Memory B cell (primary cell): ENCODE measurements at regions not wholly inside any gene's neighbourhood (a gene's known extent, or its start where the extent isn't known, plus 50 kb on each side); places are given as distances from the start of the nearest gene placed in this dataset.
"Not testable (repeated sequence)": the region's sequence is repeated elsewhere in the genome, so short reads cannot be mapped to it uniquely, and the experiment has no call there.

Experiments used
- ATAC-seq: fragments of 150-1000 bp; cut with Tn5 transposase; 2 replicates; pipeline ENCODE4 v1.10.0; 2021; ENCODE audit warnings: low read depth, mild to moderate bottlenecking, moderate library complexity
- DNase-seq, 2 donors: peaks; one replicate each; pipeline ENCODE4 v3.0.0; 2022; ENCODE audit warnings: low spot score in 2 of 2
- H3K27ac Mint-ChIP-seq: one replicate; pipeline ENCODE4 v1.8.0; 2022; ENCODE audit warnings: mild to moderate bottlenecking, moderate library complexity, mixed read lengths
- H3K27me3 Mint-ChIP-seq: one replicate; pipeline ENCODE4 v1.8.0; 2022; ENCODE audit warnings: mixed read lengths
- H3K36me3 Mint-ChIP-seq: one replicate; pipeline ENCODE4 v1.8.0; 2022; ENCODE audit warnings: mild to moderate bottlenecking, mixed read lengths
- H3K4me1 Mint-ChIP-seq: one replicate; pipeline ENCODE4 v1.8.0; 2022; ENCODE audit warnings: mixed read lengths
- H3K4me3 Mint-ChIP-seq: one replicate; pipeline ENCODE4 v1.8.0; 2022; ENCODE audit warnings: mild to moderate bottlenecking, moderate library complexity, mixed read lengths
- H3K9me3 Mint-ChIP-seq: one replicate; pipeline ENCODE4 v1.8.0; 2022; ENCODE audit warnings: mixed read lengths

GRCh38 chr4:85018983-85019382 is 52.5 kb upstream of the WDFY3 start:
- Mint-ChIP-seq H3K9me3 (peaks cover 9% of the 10 kb centered on the region), H3K36me3 (peaks cover 2% of the 10 kb centered on the region), H3K4me1 (no peaks in the 10 kb centered on the region), H3K27me3 (peaks cover 6% of the 10 kb centered on the region), H3K27ac (no peak overlapping the region), H3K4me3 (no peak overlapping the region)
- ATAC-seq (no peak), DNase-seq (no peak)

GRCh38 chr4:85019411-85019810 is 52.9 kb upstream of the WDFY3 start:
- H3K27ac Mint-ChIP-seq, result no peak overlapping the region
- ATAC-seq (no peak), DNase-seq (no peak)
- H3K9me3 Mint-ChIP-seq, result peaks cover 9% of the 10 kb centered on the region
- no peaks in the 10 kb centered on the region for H3K4me1 Mint-ChIP-seq
- H3K4me3 Mint-ChIP-seq, result no peak overlapping the region
- peaks cover 2% of the 10 kb centered on the region for H3K36me3 Mint-ChIP-seq
- peaks cover 6% of the 10 kb centered on the region for H3K27me3 Mint-ChIP-seq

GRCh38 chr4:85024671-85025070 is 58.2 kb upstream of the WDFY3 start:
- Mint-ChIP-seq H3K27me3 (peaks cover 3% of the 10 kb centered on the region), H3K9me3 (peaks cover 5% of the 10 kb centered on the region), H3K4me3 (no peak overlapping the region), H3K27ac (no peak overlapping the region), H3K4me1 (no peaks in the 10 kb centered on the region), H3K36me3 (no peaks in the 10 kb centered on the region)
- no peak for ATAC-seq
- no peak for DNase-seq

- peaks cover 5% of the 10 kb centered on the region for H3K9me3 Mint-ChIP-seq
- no peak overlapping the region for H3K27ac Mint-ChIP-seq
- ATAC-seq (no peak), DNase-seq (no peak)
- H3K4me1 Mint-ChIP-seq, result no peaks in the 10 kb centered on the region
- no peaks in the 10 kb centered on the region for H3K27me3 Mint-ChIP-seq
- H3K36me3 Mint-ChIP-seq, result no peaks in the 10 kb centered on the region
- no peak overlapping the region for H3K4me3 Mint-ChIP-seq
Measured at GRCh38 chr4:85028910-85029309, 62.4 kb upstream of the WDFY3 start.

GRCh38 chr4:85029453-85029852 is 63.0 kb upstream of the WDFY3 start:
- Mint-ChIP-seq H3K4me1 (no peaks in the 10 kb centered on the region), H3K9me3 (peaks cover 9% of the 10 kb centered on the region), H3K27ac (no peak overlapping the region), H3K4me3 (no peak overlapping the region), H3K36me3 (no peaks in the 10 kb centered on the region), H3K27me3 (no peaks in the 10 kb centered on the region)
- DNase-seq (no peak), ATAC-seq (no peak)

- Mint-ChIP-seq H3K27ac (no peak overlapping the region), H3K9me3 (peaks cover 10% of the 10 kb centered on the region), H3K36me3 (no peaks in the 10 kb centered on the region), H3K27me3 (no peaks in the 10 kb centered on the region), H3K4me1 (no peaks in the 10 kb centered on the region), H3K4me3 (no peak overlapping the region)
- DNase-seq, result no peak
- no peak for ATAC-seq
Measured at GRCh38 chr4:85030156-85030555, 63.7 kb upstream of the WDFY3 start.

- DNase-seq, H3K4me3 Mint-ChIP-seq, H3K27ac Mint-ChIP-seq, H3K27me3 Mint-ChIP-seq, H3K4me1 Mint-ChIP-seq, H3K9me3 Mint-ChIP-seq, ATAC-seq, H3K36me3 Mint-ChIP-seq: not testable (repeated sequence)
Measured at GRCh38 chr4:85033838-85034237, 67.3 kb upstream of the WDFY3 start.

GRCh38 chr4:85039526-85039925 is 73.0 kb upstream of the WDFY3 start:
- H3K9me3 Mint-ChIP-seq, result peaks cover under 1% of the 10 kb centered on the region
- no peaks in the 10 kb centered on the region for H3K4me1 Mint-ChIP-seq
- DNase-seq, result no peak
- no peak for ATAC-seq
- peaks cover 9% of the 10 kb centered on the region for H3K27me3 Mint-ChIP-seq
- no peak overlapping the region for H3K4me3 Mint-ChIP-seq
- H3K27ac Mint-ChIP-seq, result no peak overlapping the region
- no peaks in the 10 kb centered on the region for H3K36me3 Mint-ChIP-seq

- not testable (repeated sequence) for H3K9me3 Mint-ChIP-seq, ATAC-seq, H3K36me3 Mint-ChIP-seq, H3K4me1 Mint-ChIP-seq, H3K4me3 Mint-ChIP-seq, DNase-seq, H3K27ac Mint-ChIP-seq
- H3K27me3 Mint-ChIP-seq, result peaks cover 16% of the 10 kb centered on the region
Measured at GRCh38 chr4:85043812-85044496, 77.5 kb upstream of the WDFY3 start.

- Mint-ChIP-seq H3K4me3 (no peak overlapping the region), H3K4me1 (no peaks in the 10 kb centered on the region), H3K27me3 (peaks cover 10% of the 10 kb centered on the region), H3K9me3 (peaks cover 7% of the 10 kb centered on the region), H3K27ac (no peak overlapping the region), H3K36me3 (no peaks in the 10 kb centered on the region)
- DNase-seq, result no peak
- no peak for ATAC-seq
Measured at GRCh38 chr4:85050736-85051135, 84.2 kb upstream of the WDFY3 start.

- H3K4me3 Mint-ChIP-seq, result no peak overlapping the region
Measured at GRCh38 chr4:85051526-85051925, 85.0 kb upstream of the WDFY3 start.

GRCh38 chr4:85054925-85055324 is 88.4 kb upstream of the WDFY3 start:
- H3K4me1 Mint-ChIP-seq, H3K27ac Mint-ChIP-seq, H3K36me3 Mint-ChIP-seq, H3K4me3 Mint-ChIP-seq, ATAC-seq, H3K9me3 Mint-ChIP-seq, DNase-seq: not testable (repeated sequence)
- H3K27me3 Mint-ChIP-seq, result peaks cover 13% of the 10 kb centered on the region

More at GRCh38 chr4:85051526-85051925, 85.0 kb upstream of the WDFY3 start:
- ATAC-seq, result no peak
- DNase-seq, result no peak
- peaks cover 6% of the 10 kb centered on the region for H3K9me3 Mint-ChIP-seq
- no peak overlapping the region for H3K27ac Mint-ChIP-seq
- no peaks in the 10 kb centered on the region for H3K36me3 Mint-ChIP-seq
- H3K4me1 Mint-ChIP-seq, result no peaks in the 10 kb centered on the region
- H3K27me3 Mint-ChIP-seq, result peaks cover 7% of the 10 kb centered on the region

- no peak overlapping the region for H3K27ac Mint-ChIP-seq
- ATAC-seq (no peak), DNase-seq (no peak)
- H3K27me3 Mint-ChIP-seq, result peaks cover 16% of the 10 kb centered on the region
- no peaks in the 10 kb centered on the region for H3K4me1 Mint-ChIP-seq
- H3K36me3 Mint-ChIP-seq, result no peaks in the 10 kb centered on the region
- no peaks in the 10 kb centered on the region for H3K9me3 Mint-ChIP-seq
- no peak overlapping the region for H3K4me3 Mint-ChIP-seq
Measured at GRCh38 chr4:85058551-85058950, 92.1 kb upstream of the WDFY3 start.

GRCh38 chr4:85061974-85062373 is 95.5 kb upstream of the WDFY3 start:
- ATAC-seq (no peak), DNase-seq (no peak)
- peaks cover 21% of the 10 kb centered on the region for H3K27me3 Mint-ChIP-seq
- H3K4me3 Mint-ChIP-seq, result no peak overlapping the region
- H3K27ac Mint-ChIP-seq, result no peak overlapping the region
- no peaks in the 10 kb centered on the region for H3K9me3 Mint-ChIP-seq
- H3K4me1 Mint-ChIP-seq, result peaks cover 2% of the 10 kb centered on the region
- H3K36me3 Mint-ChIP-seq, result no peaks in the 10 kb centered on the region

- DNase-seq (no peak), ATAC-seq (no peak)
- Mint-ChIP-seq H3K4me3 (no peak overlapping the region), H3K4me1 (peaks cover 2% of the 10 kb centered on the region), H3K27ac (no peak overlapping the region), H3K9me3 (no peaks in the 10 kb centered on the region), H3K36me3 (no peaks in the 10 kb centered on the region), H3K27me3 (peaks cover 21% of the 10 kb centered on the region)
Measured at GRCh38 chr4:85062466-85062865, 96.0 kb upstream of the WDFY3 start.
